Renal cortex interstitium (tissue), 11 donors: ENCODE measurements at regions not wholly inside any gene's neighbourhood (a gene's known extent, or its start where the extent isn't known, plus 50 kb on each side); places are given as distances from the start of the nearest gene placed in this dataset.

Source experiments
- DNase-seq, 11 donors: peaks; one replicate each; pipeline ENCODE4 v3.0.0-alpha.2; 2013; ENCODE audit warnings: low read depth in 9 of 11, low spot score in 4 of 11; ENCODE audit errors: extremely low read depth in 1 of 11

GRCh38 chr3:162029736-162030135, 533.1 kb downstream of the OTOL1 start:
- DNase-seq, result no peak

- DNase-seq, result no peak
Measured at GRCh38 chr3:162034368-162034767, 537.8 kb downstream of the OTOL1 start.

- DNase-seq, result no peak
Measured at GRCh38 chr3:162041622-162042021, 545.0 kb downstream of the OTOL1 start.

GRCh38 chr3:162052636-162053035, 556.0 kb downstream of the OTOL1 start:
- DNase-seq, result no peak

DNA sequence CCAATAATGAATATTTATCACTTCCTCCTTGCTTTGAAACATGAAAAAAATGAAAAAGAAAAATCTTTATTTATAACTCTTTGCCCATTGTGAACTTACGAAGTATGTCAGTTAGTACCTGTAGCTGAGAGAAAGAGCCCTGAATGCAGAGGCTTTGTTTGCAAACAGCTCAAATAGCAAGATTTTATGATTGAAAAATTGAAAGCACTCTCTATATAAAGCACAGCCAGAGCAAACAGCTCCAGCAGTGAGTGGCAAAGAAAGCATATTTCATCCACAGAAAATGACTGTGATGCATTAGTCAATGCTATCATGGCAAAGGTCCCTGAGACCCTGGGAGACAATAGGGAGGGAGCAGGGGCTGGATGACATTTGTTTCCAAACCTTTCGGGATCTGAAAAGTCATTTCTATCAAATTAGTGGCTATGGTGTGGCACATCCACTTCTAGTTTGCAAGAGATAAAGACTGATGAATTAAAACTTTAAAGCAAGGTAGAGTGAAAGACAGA, 576.1 kb downstream of the OTOL1 start:
- no peak for DNase-seq

- no peak for DNase-seq
Measured at GRCh38 chr3:162073422-162073975, 576.9 kb downstream of the OTOL1 start.

GRCh38 chr3:162077108-162077507, 580.5 kb downstream of the OTOL1 start:
- DNase-seq, result no peak

DNA sequence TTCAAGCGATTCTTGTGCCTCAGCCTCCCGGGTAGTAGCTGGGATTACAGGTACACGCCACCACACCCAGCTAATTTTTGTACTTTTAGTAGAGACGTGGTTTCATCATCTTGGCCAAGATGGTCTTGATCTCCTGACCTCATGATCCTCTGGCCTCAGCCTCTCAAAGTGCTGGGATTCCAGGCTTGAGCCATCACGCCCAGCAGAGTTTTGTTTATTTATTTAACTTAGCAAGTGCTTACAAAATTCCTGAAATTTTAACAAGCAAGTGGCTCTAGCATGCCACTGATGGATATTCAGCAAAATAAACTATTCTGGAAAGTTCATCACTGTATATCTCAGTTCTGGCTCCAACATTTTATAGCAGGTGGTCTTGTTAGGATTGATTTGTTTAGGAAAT, 585.9 kb downstream of the OTOL1 start:
- no peak for DNase-seq

- no peak for DNase-seq
Measured at GRCh38 chr3:162087361-162087760, 590.8 kb downstream of the OTOL1 start.

DNA sequence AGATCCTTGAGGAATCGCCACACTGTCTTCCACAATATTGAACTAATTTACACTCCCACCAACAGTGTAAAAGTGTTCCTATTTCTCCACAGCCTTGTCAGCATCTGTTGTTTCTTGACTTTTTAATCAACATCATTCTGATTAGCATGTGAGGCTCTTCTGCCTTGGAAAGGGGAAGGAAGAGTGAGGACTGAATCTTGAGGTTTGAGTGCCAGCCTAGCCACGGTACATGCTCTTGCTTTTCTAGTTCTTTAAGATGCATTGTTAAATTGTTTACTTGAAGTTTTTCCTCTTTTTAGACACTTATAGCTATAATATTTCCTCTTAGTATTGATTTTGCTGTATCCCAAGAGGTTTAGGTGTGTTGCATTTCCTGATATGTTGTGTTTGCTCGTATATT, 596.1 kb downstream of the OTOL1 start:
- DNase-seq, result no peak

GRCh38 chr3:162094301-162094700, 597.7 kb downstream of the OTOL1 start:
- DNase-seq, result no peak

- no peak for DNase-seq
Measured at GRCh38 chr3:162096874-162097273, 600.3 kb downstream of the OTOL1 start.

GRCh38 chr3:162103808-162104207, 607.2 kb downstream of the OTOL1 start:
- DNase-seq, result no peak

DNA sequence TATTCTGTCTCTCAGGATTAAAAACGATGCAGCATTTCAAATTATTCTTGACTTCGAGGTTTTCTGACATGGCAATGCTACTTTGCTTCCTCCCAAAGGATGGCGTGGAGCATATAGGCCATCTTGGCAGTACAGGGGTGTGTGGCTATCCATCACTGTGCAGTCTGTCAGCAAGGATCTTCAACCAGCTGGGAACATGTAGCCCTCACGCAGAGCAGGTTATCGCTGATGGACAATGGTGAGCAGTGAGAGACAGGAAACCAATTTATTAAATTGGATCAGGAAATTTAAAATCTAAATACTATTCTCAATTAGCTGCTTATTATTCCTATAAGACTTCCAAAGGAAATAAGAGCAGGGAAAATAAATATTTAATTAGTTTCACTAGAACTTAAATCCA, 615.3 kb downstream of the OTOL1 start:
- no peak for DNase-seq

DNA sequence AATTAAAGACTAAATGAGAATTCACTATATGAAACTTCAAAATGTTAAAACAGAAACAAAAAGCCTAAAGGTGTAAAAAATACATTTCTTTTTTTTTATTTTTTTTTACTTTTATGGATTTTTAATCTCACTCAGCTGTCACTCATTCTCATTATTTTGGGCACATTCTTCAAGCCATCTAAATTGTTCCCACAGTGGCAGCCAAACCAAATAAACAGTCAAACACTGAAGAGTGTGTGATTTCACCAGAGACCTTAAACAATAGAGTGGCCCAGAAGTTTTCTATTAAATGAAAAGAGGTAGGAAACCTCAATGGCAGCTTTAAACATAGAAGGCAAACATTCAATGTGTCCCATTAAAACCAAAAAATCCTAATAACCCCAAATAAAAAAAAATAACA, 616.1 kb downstream of the OTOL1 start:
- no peak for DNase-seq

DNA sequence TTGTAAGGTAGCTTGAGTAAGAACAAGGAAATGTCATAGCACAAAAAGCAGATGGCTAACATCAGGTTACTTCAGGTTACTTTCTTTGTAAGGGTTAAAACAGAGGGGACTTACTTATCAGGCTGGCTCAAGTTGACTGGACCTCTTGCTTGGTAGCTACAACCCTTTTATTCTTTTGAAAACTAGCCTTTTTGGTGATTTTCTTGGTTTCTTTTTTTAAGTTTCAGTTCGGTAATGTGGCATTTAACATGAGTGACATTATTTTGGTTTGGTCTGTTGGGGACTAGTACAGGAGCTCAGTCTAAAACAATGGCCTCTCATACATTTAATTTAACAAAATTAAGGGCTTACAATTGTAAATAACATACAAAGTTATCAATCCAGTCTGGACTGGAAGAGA, 621.4 kb downstream of the OTOL1 start:
- DNase-seq, result no peak

- DNase-seq, result no peak
Measured at GRCh38 chr3:162119651-162120050, 623.0 kb downstream of the OTOL1 start.

DNA sequence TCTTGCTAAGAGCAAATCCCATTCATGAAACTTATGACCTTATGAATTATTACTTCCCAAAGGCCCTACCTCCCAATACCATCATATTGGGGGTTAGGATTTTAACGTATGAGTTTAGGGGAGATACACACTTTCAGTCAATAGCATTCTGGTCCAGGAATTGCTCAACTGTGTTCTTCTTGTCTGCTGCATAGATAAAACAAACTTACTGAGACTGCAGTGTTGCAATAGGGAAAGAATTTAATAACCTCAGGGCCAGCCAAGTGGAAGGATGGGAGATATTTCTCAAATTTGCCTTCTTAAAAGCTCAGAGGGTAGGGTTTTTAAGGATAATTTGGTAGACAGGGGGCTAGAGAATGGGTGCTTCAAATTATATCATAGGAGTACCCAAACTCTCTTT, 625.8 kb downstream of the OTOL1 start:
- no peak for DNase-seq

DNA sequence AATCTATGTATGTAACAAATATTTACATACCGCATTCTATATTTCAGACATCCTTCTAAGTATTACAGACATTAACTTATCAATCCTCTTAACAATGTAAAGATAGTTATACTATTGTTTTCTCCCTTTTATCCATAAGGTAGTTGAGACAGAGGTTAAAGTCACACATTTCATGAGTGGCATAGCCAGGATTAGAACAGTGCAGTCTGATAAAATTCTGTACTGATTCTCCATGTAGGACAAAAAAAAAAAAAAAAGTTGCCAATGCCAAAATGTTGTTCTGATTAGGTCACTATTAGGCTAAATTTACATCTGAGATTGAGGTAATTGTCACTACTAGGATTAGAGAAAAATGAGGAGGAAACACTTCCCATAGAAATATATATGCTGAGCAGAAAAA, 629.2 kb downstream of the OTOL1 start:
- no peak for DNase-seq

- no peak for DNase-seq
Measured at GRCh38 chr3:162130582-162130981, 634.0 kb downstream of the OTOL1 start.

GRCh38 chr3:162132981-162133380, 636.4 kb downstream of the OTOL1 start:
- DNase-seq, result peak in 3 of 11 donors; percentile 2 to 9 (median 6)

GRCh38 chr3:162134571-162134970, 638.0 kb downstream of the OTOL1 start:
- DNase-seq, result no peak
